OCI-LY7 (cell line): ENCODE measurements at regions not wholly inside any gene's neighbourhood (a gene's known extent, or its start where the extent isn't known, plus 50 kb on each side); places are given as distances from the start of the nearest gene placed in this dataset.

ENCODE experiments used
- BruUV-seq: library from RNA; stranded (reverse); fragments of 400-500 nt; replicated peaks from 2 replicates; lab custom pipeline; 2021; lab: Mats Ljungman, UMichigan
- CTCF ChIA-PET: fragments of 300-600 bp; sonication (Branson Sonifier 250); formaldehyde crosslinking; loops from one replicate; lab custom pipeline; 2022; ENCODE audit warnings: antibody characterized with exemption; ENCODE audit not compliant: unreplicated experiment; lab: Charles Lee
- POLR2A ChIA-PET: fragments of 300-600 bp; sonication (Branson Sonifier 250); formaldehyde crosslinking; loops from one replicate; lab custom pipeline; 2022; ENCODE audit warnings: antibody characterized with exemption; lab: Charles Lee
- DNase-seq: peaks from one replicate; pipeline ENCODE4 v3.0.0-alpha.2; 2015; ENCODE audit warnings: low spot score
- H2AFZ ChIP-seq: fragments of 200-600 bp; sonication (generic), shearing (Covaris generic); 2 replicates; pipeline ENCODE4 v1.6.1; 2014; ENCODE audit warnings: mild to moderate bottlenecking, antibody characterized with exemption, low read length, moderate library complexity
- H3K27ac ChIP-seq: fragments of 200-600 bp; sonication (generic); 2 replicates; pipeline ENCODE4 v1.5.1; 2014; ENCODE audit warnings: mixed run types, low read depth, mild to moderate bottlenecking, moderate library complexity, low read length, inconsistent platforms; ENCODE audit not compliant: poor library complexity, severe bottlenecking
- H3K36me3 ChIP-seq: fragments of 200-600 bp; sonication (generic); 2 replicates; pipeline ENCODE4 v1.6.1; 2014; ENCODE audit warnings: mild to moderate bottlenecking, antibody characterized with exemption, low read length, moderate library complexity, mixed read lengths; ENCODE audit not compliant: insufficient read depth
- H3K4me1 ChIP-seq: fragments of 200-600 bp; sonication (generic); 2 replicates; pipeline ENCODE4 v1.5.1; 2014; ENCODE audit warnings: mild to moderate bottlenecking, low read length; ENCODE audit not compliant: insufficient read depth, poor library complexity, severe bottlenecking
- H3K4me2 ChIP-seq: fragments of 200-600 bp; sonication (generic); 2 replicates; pipeline ENCODE4 v1.6.1; 2014; ENCODE audit warnings: mild to moderate bottlenecking, low read length
- H3K4me3 ChIP-seq: fragments of 200-600 bp; sonication (generic); 2 replicates; pipeline ENCODE4 v1.5.1; 2014; ENCODE audit warnings: mild to moderate bottlenecking, low read depth, low read length; ENCODE audit not compliant: poor library complexity, severe bottlenecking
- H3K79me2 ChIP-seq: fragments of 200-600 bp; sonication (generic); 2 replicates; pipeline ENCODE4 v1.6.1; 2016; ENCODE audit warnings: low read depth, mild to moderate bottlenecking, low read length, moderate library complexity, mixed read lengths; ENCODE audit not compliant: insufficient read depth
- H3K9me2 ChIP-seq: fragments of 200-600 bp; sonication (generic); 2 replicates; pipeline ENCODE4 v1.6.1; 2016; ENCODE audit warnings: mild to moderate bottlenecking, low read length, mixed read lengths; ENCODE audit not compliant: insufficient read depth
- H3K9me3 ChIP-seq: fragments of 200-600 bp; sonication (generic); 2 replicates; pipeline ENCODE4 v1.6.1; 2014; ENCODE audit warnings: mild to moderate bottlenecking, mixed run types, low read length, mixed read lengths
- H4K20me1 ChIP-seq: fragments of 200-600 bp; sonication (generic); 2 replicates; pipeline ENCODE4 v1.6.1; 2014; ENCODE audit warnings: mild to moderate bottlenecking, antibody characterized with exemption, low read length, moderate library complexity, mixed read lengths; ENCODE audit not compliant: insufficient read depth
- EZH2phosphoT487 ChIP-seq: fragments of 200-600 bp; sonication (generic); IDR thresholded peaks from 2 replicates; pipeline ENCODE4 v1.6.1; 2018; ENCODE audit warnings: low read depth, borderline replicate concordance, mild to moderate bottlenecking, mixed run types, antibody characterized with exemption, low read length, moderate library complexity, mixed read lengths
- intact Hi-C: fragments of 100-400 bp; cut with micrococcal nuclease; formaldehyde crosslinking; loops from one replicate; pipeline ENCODE4 v1.10.0; 2022; ENCODE audit not compliant: unreplicated experiment
- TF ChIP-seq, protein P1 (sequence below): fragments of 200-600 bp; sonication (generic); conservative IDR thresholded peaks from 2 replicates; pipeline ENCODE4 v1.5.1; 2014; ENCODE audit warnings: mild to moderate bottlenecking, antibody characterized with exemption, low read length, moderate library complexity, mixed read lengths

DNA sequence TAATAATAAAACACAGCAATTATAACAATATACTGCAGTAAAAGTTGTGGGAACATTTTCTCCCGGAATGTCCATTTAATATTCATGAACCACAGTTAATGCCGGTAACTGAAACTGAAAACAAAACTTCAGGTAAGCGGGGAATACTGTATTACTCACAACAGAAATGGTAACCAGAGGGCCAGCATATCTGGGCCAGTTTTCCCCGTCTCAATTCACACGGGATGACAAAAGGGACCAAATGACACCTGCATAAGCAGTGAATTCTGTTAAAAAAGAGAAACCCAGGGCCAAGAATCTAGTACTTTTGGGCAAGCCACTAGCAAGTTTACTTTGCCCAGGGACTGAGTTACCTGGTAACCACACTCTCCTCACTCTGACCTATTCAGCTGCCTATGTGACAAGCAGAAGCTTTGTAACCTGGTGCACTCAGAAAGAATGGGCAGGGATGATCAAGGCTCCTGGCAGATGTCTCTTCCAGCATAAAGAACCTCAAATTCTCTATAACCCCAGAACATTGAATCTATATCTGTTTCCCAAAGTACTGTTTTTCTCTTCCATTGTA lies 1171.2 kb downstream of the DIAPH3 start:
- Histone ChIP-seq H3K4me3 (no peak overlapping the region), H3K9me3 (no peaks in the 10 kb centered on the region), H3K4me2 (no peak overlapping the region), H3K36me3 (no peaks in the 10 kb centered on the region), H2AFZ (no peak overlapping the region), H3K79me2 (no peaks in the 10 kb centered on the region), H3K27ac (no peak overlapping the region), H4K20me1 (no peaks in the 10 kb centered on the region), H3K4me1 (no peaks in the 10 kb centered on the region), H3K9me2 (no peaks in the 10 kb centered on the region)
- no peak for TF ChIP-seq EZH2phosphoT487
- TF ChIP-seq, protein P1, sequence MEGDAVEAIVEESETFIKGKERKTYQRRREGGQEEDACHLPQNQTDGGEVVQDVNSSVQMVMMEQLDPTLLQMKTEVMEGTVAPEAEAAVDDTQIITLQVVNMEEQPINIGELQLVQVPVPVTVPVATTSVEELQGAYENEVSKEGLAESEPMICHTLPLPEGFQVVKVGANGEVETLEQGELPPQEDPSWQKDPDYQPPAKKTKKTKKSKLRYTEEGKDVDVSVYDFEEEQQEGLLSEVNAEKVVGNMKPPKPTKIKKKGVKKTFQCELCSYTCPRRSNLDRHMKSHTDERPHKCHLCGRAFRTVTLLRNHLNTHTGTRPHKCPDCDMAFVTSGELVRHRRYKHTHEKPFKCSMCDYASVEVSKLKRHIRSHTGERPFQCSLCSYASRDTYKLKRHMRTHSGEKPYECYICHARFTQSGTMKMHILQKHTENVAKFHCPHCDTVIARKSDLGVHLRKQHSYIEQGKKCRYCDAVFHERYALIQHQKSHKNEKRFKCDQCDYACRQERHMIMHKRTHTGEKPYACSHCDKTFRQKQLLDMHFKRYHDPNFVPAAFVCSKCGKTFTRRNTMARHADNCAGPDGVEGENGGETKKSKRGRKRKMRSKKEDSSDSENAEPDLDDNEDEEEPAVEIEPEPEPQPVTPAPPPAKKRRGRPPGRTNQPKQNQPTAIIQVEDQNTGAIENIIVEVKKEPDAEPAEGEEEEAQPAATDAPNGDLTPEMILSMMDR = no peak
- intact Hi-C loops = loop anchor here (10.0 kb wide), 1 partner anchor 1368 kb away; no protein-coding TSS in a partner anchor
- BruUV-seq = no TSS peak
- ChIA-PET POLR2A (interaction anchor here (0.8 to 1.4 kb wide), 2 partner anchors 12 to 13 kb away, joined by 3 to 5 read pairs; no protein-coding TSS in a partner anchor), CTCF (no interaction called here)
- no peak for DNase-seq

DNA sequence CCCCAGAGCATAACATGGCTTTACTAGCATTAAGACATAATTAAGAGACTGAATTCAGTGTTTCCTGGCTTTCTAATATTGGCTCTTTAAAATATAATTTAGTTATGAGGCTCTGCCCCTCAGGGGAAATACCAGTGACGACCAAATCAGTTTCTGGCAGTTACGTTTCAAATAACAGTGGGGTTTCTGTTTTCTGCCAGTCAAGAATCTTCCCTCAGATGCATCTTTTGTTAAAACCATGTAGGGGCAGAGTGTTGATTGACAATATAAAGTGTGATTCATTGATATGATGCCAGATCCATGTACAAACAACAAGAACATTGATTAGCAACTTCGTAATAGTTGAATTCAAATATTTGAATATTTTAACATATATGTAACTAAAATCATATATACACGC lies 1169.7 kb downstream of the DIAPH3 start:
- Histone ChIP-seq H2AFZ (no peak overlapping the region), H3K9me3 (no peaks in the 10 kb centered on the region), H3K36me3 (no peaks in the 10 kb centered on the region), H4K20me1 (no peaks in the 10 kb centered on the region), H3K27ac (no peak overlapping the region), H3K4me3 (no peak overlapping the region), H3K4me2 (no peak overlapping the region), H3K4me1 (no peaks in the 10 kb centered on the region), H3K79me2 (no peaks in the 10 kb centered on the region), H3K9me2 (no peaks in the 10 kb centered on the region)
- no TSS peak for BruUV-seq
- ChIA-PET POLR2A (no interaction called here), CTCF (no interaction called here)
- TF ChIP-seq EZH2phosphoT487 = no peak
- intact Hi-C loops = loop anchor here (10.0 kb wide), 1 partner anchor 1369 kb away; no protein-coding TSS in a partner anchor
- DNase-seq = no peak

DNA sequence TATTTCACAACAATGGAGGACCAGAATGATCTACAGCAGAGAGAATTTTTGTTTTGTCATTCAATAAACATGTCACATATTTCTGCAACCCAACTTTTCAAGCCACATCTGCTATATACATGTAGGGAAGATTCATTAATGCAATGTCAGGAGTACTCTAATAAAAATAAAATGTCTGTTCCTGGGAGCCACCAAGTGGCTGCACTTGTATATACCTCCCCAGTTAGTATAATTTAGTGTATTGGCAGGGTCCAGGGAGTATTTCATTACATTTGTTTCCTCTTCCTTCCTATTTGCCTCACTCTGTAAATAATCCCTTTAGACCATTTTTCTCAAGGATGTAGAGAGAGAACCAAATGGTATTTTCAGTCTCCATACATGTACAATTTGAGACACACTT lies 1169.0 kb downstream of the DIAPH3 start:
- Histone ChIP-seq H3K27ac (no peak overlapping the region), H3K4me1 (no peaks in the 10 kb centered on the region), H3K4me3 (no peak overlapping the region), H3K79me2 (no peaks in the 10 kb centered on the region), H3K4me2 (no peak overlapping the region), H4K20me1 (no peaks in the 10 kb centered on the region), H3K9me2 (no peaks in the 10 kb centered on the region), H3K9me3 (no peaks in the 10 kb centered on the region), H3K36me3 (no peaks in the 10 kb centered on the region), H2AFZ (no peak overlapping the region)
- intact Hi-C loops = loop anchor here (10.0 kb wide), 1 partner anchor 1370 kb away; no protein-coding TSS in a partner anchor
- BruUV-seq = no TSS peak
- DNase-seq = peak; percentile 10
- ChIA-PET CTCF (no interaction called here), POLR2A (no interaction called here)
- no peak for TF ChIP-seq EZH2phosphoT487
- TF ChIP-seq, protein P1 = peak; percentile 65; the same call in 1 of the 2 replicates
